GM12892 (cell line): ENCODE measurements at regions not wholly inside any gene's neighbourhood (a gene's known extent, or its start where the extent isn't known, plus 50 kb on each side); places are given as distances from the start of the nearest gene placed in this dataset.

Source experiments
- POLR2A ChIP-seq: IDR thresholded peaks from 2 replicates; pipeline ENCODE4 v1.6.1; 2011; ENCODE audit warnings: low read depth, low read length, control low read depth
- POLR2AphosphoS5 ChIP-seq: IDR thresholded peaks from 2 replicates; pipeline ENCODE4 v1.6.1; 2011; ENCODE audit warnings: low read depth, low read length, control low read depth
- TAF1 ChIP-seq: IDR thresholded peaks from 2 replicates; pipeline ENCODE4 v1.6.1; 2011; ENCODE audit warnings: low read depth, mild to moderate bottlenecking, control low read depth, low read length, borderline replicate concordance

GRCh38 chr6:82741325-82741995 is 324.2 kb downstream of the UBE3D start:
- no peak for TF ChIP-seq TAF1
- TF ChIP-seq POLR2A = no peak
- TF ChIP-seq POLR2AphosphoS5 = no peak
